Right lobe of liver (tissue), 6 donors: ENCODE measurements at regions not wholly inside any gene's neighbourhood (a gene's known extent, or its start where the extent isn't known, plus 50 kb on each side); places are given as distances from the start of the nearest gene placed in this dataset.

Experiments
- ATAC-seq, 4 donors: fragments of 200-7000 bp; cut with Tn5 transposase; one replicate each; pipeline ENCODE4 v1.9.1; 2020; ENCODE audit warnings: mild to moderate bottlenecking in 4 of 4, moderate library complexity in 4 of 4
- DNase-seq, 3 donors: peaks; one replicate each; pipeline ENCODE4 v3.0.0-alpha.2; 2020
- H3K27ac ChIP-seq, 3 donors: fragments of 200-600 bp; one replicate each; pipeline ENCODE4 v1.8.0; 2022
- H3K27me3 ChIP-seq, 2 donors: fragments of 200-600 bp; one replicate each; pipeline ENCODE4 v1.8.0; 2022
- H3K36me3 ChIP-seq, 4 donors: fragments of 200-600 bp; sonication (generic) in 1 of 4; one replicate each; pipeline versions ENCODE4 v1.5.1 to v1.8.0; 2017 to 2022; ENCODE audit warnings: control low read depth in 1 of 4
- H3K4me1 ChIP-seq, 4 donors: fragments of 200-600 bp; sonication (generic) in 1 of 4; one replicate each; pipeline versions ENCODE4 v1.5.1 to v1.8.0; 2017 to 2022; ENCODE audit warnings: control low read depth in 1 of 4
- H3K4me3 ChIP-seq, 3 donors: fragments of 200-600 bp; one replicate each; pipeline ENCODE4 v1.8.0; 2022
- H3K9me3 ChIP-seq, 4 donors: fragments of 200-600 bp; sonication (generic) in 1 of 4; one replicate each; pipeline versions ENCODE4 v1.5.1 to v1.8.0; 2017 to 2022; ENCODE audit warnings: control low read depth in 1 of 4
- CTCF ChIP-seq, 4 donors: fragments of 200-600 bp in 3 of 4; fragments of 450-650 bp in 1 of 4; IDR thresholded peaks; one replicate each; pipeline versions ENCODE4 v1.5.1 to v1.8.0; 2016 to 2022; ENCODE audit warnings: antibody characterized with exemption in 4 of 4, mild to moderate bottlenecking in 2 of 4
- POLR2A ChIP-seq: fragments of 450-650 bp; IDR thresholded peaks from one replicate; pipeline ENCODE4 v1.6.1; 2017; ENCODE audit warnings: antibody characterized with exemption, mild to moderate bottlenecking
- WGBS: methylation state at CpG from one replicate; pipeline ENCODE4 v1.1.6; 2018; ENCODE audit warnings: low coverage, low lambda C conversion rate; ENCODE audit not compliant: insufficient coverage; ENCODE audit errors: missing lambda C conversion rate; 5-methylcytosine and 5-hydroxymethylcytosine counted together
- intact Hi-C, 2 donors: fragments of 100-400 bp; cut with DNase I; formaldehyde crosslinking; loops; one replicate each; pipeline versions ENCODE4 v1.11.2 to v1.14.1; 2022
- donor health status: DM: no; HTN: yes; CAD: no.
- donor health status: DM: no; HTN: no; CAD: no.
- donor health status: DM: no; HTN: no; CAD: no.
- donor health status: DM: no; HTN: yes; CAD: no.
- donor health status: DM: no; HTN: yes; CAD: no.

GRCh38 chr1:194447636-194448035 lies 1261.2 kb upstream of the B3GALT2 start:
- Histone ChIP-seq H3K27ac (no peak overlapping the region), H3K4me3 (no peak overlapping the region), H3K4me1 (no peaks in the 10 kb centered on the region), H3K36me3 (no peaks in the 10 kb centered on the region), H3K27me3 (no peaks in the 10 kb centered on the region), H3K9me3 (no peaks in the 10 kb centered on the region)
- intact Hi-C loops, result no loop called here
- ATAC-seq, result no peak
- no peak for DNase-seq
- 29% methylated on average over 2 of the region's 2 CpGs for WGBS
- TF ChIP-seq POLR2A (no peak), CTCF (IDR thresholded peaks at IDR 0.05) (no peak)

- Histone ChIP-seq H3K27me3 (no peaks in the 10 kb centered on the region), H3K4me1 (no peaks in the 10 kb centered on the region), H3K4me3 (no peak overlapping the region), H3K9me3 (no peaks in the 10 kb centered on the region), H3K36me3 (no peaks in the 10 kb centered on the region), H3K27ac (no peak overlapping the region)
- no peak for ATAC-seq
- WGBS, result 26% methylated on average over 2 of the region's 2 CpGs
- intact Hi-C loops, result no loop called here
- no peak for DNase-seq
- TF ChIP-seq CTCF (IDR thresholded peaks at IDR 0.05) (no peak), POLR2A (no peak)
Observed at GRCh38 chr1:194445244-194445643, 1258.8 kb upstream of the B3GALT2 start.

- Histone ChIP-seq H3K36me3 (no peaks in the 10 kb centered on the region), H3K9me3 (no peaks in the 10 kb centered on the region), H3K4me3 (no peak overlapping the region), H3K27ac (no peak overlapping the region), H3K4me1 (no peaks in the 10 kb centered on the region), H3K27me3 (no peaks in the 10 kb centered on the region)
- no peak for ATAC-seq
- TF ChIP-seq POLR2A, result no peak
- TF ChIP-seq CTCF (IDR thresholded peaks at IDR 0.05), result no peak
- intact Hi-C loops, result no loop called here
- DNase-seq, result no peak
- 65% methylated on average over 9 of the region's 9 CpGs for WGBS
Observed at GRCh38 chr1:194442901-194443575, 1256.6 kb upstream of the B3GALT2 start.

- H3K9me3 ChIP-seq, result no peaks in the 10 kb centered on the region
- no peak overlapping the region for H3K4me3 ChIP-seq
- no peaks in the 10 kb centered on the region for H3K27me3 ChIP-seq
- WGBS, result 40% methylated on average over 1 of the region's 2 CpGs
- H3K4me1 ChIP-seq, result no peaks in the 10 kb centered on the region
- H3K36me3 ChIP-seq, result no peaks in the 10 kb centered on the region
- no peak overlapping the region for H3K27ac ChIP-seq
- ATAC-seq (peak in 1 of 4 donors; percentile 26), DNase-seq (no peak)
- intact Hi-C loops, result no loop called here
- TF ChIP-seq POLR2A (no peak), CTCF (IDR thresholded peaks at IDR 0.05) (no peak)
Observed at GRCh38 chr1:194437135-194437534, 1250.7 kb upstream of the B3GALT2 start.

- intact Hi-C loops, result no loop called here
- H3K4me1 ChIP-seq, result no peaks in the 10 kb centered on the region
- no peaks in the 10 kb centered on the region for H3K9me3 ChIP-seq
- WGBS, result no CpG with 5 or more reads among the region's 21 CpGs
- TF ChIP-seq CTCF (IDR thresholded peaks at IDR 0.05) (no peak), POLR2A (no peak)
- no peaks in the 10 kb centered on the region for H3K36me3 ChIP-seq
- no peak overlapping the region for H3K4me3 ChIP-seq
- DNase-seq, result no peak
- ATAC-seq, result no peak
- no peak overlapping the region for H3K27ac ChIP-seq
- no peaks in the 10 kb centered on the region for H3K27me3 ChIP-seq
Observed at GRCh38 chr1:194431121-194431520, 1244.7 kb upstream of the B3GALT2 start.
